Inflammatory macrophage treated with lipopolysaccharide for 4 hours (primary cell): ENCODE measurements at regions not wholly inside any gene's neighbourhood (a gene's known extent, or its start where the extent isn't known, plus 50 kb on each side); places are given as distances from the start of the nearest gene placed in this dataset.
"Not testable (repeated sequence)": the region's sequence is repeated elsewhere in the genome, so short reads cannot be mapped to it uniquely, and the experiment has no call there.

Experiments used
- DNase-seq: peaks from one replicate; pipeline ENCODE4 v3.0.0-alpha.2; 2020

GRCh38 chr2:62654876-62655359 lies 50.6 kb upstream of the EHBP1 start:
- no peak for DNase-seq

- DNase-seq: no peak
These were observed 51.1 kb upstream of the EHBP1 start for GRCh38 chr2:62654423-62654791.

DNA sequence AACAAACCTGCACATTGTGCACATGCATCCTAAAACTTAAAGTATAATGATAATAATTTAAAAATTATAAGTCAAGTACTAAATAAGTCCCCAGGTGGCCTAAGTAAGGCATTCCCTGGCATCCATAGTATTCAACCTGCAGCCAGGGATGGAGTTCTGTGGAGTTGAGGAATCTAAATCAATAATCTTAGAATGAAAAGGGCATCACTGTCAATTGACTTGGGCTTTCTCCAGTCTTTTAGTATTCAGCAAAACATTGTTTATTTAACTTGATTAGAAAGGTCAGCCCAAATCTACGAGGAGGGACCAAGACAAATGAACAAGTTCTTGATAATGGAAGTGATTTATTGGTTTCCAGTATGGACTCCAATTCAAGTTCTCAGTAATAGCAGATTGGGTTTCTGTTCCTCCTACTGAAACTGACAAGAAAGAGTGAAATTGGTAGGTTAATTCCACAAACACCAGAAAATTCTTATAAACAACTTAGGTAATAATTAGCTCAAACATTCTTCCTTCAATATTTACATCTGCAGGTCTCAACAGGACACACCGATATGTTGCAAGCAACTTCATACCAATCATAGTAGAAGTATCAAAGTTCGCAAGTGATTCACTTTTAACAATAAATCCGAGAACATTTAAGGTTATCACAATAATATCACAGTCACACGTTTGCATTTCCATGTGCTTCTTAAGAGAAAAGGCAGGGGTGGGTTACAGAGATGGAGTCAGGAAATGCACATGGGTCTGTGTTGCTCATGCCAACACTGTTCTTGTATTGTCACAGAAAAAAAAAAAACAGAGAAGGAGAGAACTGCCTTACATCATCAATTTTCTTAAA lies 51.7 kb upstream of the EHBP1 start:
- no peak for DNase-seq

DNA sequence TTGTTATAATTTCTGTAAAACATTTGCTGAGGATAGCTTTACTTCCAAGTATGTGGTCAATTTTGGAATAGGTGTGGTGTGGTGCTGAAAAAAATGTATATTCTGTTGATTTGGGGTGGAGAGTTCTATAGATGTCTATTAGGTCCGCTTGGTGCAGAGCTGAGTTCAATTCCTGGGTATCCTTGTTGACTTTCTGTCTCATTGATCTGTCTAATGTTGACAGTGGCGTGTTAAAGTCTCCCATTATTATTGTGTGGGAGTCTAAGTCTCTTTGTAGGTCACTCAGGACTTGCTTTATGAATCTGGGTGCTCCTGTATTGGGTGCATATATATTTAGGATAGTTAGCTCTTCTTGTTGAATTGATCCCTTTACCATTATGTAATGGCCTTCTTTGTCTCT lies 56.4 kb upstream of the EHBP1 start:
- DNase-seq: not testable (repeated sequence)

GRCh38 chr2:62643100-62643471 lies 62.4 kb upstream of the EHBP1 start:
- no peak for DNase-seq

DNA sequence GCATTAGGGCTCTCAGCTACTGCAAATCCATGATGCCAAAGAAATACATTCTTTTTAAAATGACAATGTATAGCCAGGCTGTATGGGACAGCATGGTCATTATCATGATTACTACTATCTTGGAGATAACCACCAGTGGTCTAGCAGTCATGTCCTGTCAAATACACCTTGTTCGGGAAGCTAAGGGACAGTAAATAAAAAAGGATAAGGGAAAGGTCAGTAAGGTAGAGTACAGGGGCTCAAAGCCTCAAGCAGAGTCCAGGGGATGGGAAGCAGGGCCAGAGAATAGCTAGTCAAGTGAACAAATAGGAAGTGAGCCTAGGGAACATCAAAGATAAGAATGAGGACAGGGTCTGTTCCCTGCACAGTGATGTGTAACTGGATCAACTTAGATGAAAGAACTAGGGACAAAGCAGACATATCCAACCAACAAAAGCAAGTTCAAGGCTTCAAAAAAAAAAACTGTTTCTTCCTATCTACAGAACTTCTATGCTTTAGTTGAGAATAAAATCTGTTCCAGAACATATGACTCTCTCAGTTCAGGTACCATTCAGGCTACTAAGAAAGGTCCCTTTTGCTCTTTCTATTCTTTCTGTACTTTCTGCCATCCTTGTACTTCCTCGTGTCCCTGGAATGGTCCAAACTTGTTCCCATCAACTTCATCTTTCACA lies 62.9 kb upstream of the EHBP1 start:
- DNase-seq: no peak

DNA sequence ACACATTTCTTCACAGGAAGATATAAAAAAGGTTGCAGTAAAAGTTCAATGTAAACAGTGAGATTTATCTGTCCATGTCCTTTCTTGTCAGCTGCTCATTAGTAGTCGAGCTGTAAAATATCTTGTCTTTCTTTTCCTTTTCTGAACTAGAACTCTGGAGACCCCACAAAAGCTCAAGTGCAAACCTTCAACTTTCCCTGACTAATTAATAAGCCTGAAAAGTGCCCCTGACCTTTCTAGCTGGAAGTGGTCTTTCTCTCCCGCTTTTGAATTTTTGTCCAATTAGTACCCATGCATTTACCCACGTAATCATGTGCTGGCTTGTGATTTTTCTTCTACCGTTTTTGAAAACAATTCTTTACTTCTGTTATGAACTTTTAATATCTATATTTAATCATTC lies 63.6 kb upstream of the EHBP1 start:
- DNase-seq: no peak

DNA sequence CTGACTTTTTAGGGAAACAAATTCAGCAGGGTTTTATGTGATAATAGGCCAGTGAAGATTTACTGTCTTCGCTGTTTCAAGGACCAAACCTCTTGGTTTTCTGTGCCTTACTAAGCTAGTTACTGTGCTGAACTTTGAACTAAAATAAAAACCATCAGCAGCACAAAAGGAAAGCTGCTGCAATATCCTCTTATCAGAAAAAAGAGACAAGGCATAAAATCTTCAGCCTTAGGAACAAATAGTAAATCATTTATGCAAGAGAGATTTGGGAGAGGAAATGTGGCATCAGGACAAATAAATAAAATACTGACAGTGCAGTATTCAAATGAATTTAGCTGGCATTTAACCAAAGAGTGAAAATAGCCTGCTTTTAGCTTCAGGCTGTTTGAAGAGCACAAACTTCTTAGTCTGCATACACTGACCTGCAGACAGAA lies 64.1 kb upstream of the EHBP1 start:
- DNase-seq: no peak

DNA sequence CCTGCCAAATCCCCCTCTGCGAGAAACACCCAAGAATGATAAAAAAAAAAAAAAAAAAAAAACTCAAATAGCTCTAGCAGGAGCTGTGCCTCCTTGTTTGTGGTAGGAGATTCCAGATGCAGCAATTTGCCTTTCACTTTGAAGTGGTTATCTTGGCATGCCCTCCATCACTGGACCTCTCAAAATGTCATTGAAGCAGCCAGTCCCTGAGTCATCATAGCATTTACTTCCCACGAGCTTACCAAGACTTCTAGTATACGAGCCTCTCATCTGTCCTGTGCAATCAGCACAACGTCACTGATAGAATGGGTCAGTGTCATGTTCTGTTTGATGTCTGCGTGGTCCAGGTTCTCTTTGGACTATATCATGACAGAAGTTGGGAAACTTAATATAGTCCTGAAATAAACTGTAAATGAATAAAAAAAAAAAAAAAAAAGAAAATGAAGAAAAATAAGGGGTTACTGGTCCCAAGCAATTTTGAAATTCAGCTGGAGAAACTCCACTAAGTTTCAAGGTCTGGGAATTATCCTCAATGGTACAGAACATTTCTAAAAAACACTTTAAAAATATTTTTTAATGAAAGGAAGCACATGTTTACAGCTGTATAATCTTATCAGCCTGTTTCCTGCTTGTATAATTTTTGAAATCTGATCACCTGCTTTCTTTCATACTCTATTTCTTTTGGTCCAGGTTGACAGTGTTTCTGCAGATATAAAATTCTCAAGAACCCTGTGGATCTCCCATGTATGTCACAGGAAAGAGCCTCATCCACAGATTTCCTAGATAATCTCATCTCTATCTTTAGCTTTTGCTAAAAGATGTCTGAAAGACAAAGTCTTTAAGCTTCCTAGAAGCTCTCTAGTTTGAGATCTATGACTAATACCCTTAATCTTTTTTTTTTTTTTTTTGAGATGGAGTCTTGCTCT lies 74.1 kb upstream of the EHBP1 start:
- no peak for DNase-seq

DNA sequence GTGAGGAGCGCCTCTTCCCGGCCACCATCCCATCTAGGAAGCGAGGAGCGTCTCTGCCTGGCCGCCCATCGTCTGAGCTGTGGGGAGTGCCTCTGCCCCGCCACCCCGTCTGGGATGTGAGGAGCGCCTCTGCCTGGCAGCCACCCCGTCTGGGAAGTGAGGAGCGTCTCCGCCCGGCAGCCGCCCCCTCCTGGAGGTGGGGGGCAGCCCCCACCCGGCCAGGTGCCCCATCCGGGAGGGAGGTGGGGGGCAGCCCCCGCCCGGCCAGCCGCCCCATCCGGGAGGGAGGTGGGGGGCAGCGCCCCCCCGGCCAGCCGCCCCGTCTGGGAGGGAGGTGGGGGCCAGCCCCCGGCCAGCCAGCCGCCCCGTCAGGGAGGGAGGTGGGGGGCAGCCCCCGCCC lies 75.3 kb upstream of the EHBP1 start:
- DNase-seq: not testable (repeated sequence)

DNA sequence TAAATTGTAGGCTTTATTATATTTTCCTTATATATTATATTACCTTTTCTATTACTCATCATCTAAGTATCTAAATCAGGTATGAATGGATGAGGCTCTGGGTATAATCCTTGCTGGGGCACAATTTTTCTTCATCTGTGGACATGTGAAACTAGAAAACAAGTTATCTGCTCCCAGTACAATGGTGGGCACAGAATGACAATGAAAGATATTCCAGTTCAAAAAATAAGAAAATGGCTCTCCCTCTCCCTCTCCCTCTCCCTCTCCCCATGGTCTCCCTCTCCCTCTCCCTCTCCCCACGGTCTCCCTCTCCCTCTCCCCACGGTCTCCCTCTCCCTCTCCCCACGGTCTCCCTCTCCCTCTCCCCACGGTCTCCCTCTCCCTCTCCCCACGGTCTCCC lies 76.2 kb upstream of the EHBP1 start:
- DNase-seq: not testable (repeated sequence)

- DNase-seq: no peak
These were observed 77.8 kb upstream of the EHBP1 start for GRCh38 chr2:62627667-62628066.

GRCh38 chr2:62624855-62625254 lies 80.7 kb upstream of the EHBP1 start:
- DNase-seq: no peak

GRCh38 chr2:62616486-62616885 lies 89.0 kb upstream of the EHBP1 start:
- not testable (repeated sequence) for DNase-seq

- no peak for DNase-seq
These were observed 93.7 kb upstream of the EHBP1 start for GRCh38 chr2:62611854-62612253.

GRCh38 chr2:62605471-62605870 lies 99.5 kb upstream of the TMEM17 start:
- DNase-seq: not testable (repeated sequence)

GRCh38 chr2:62604336-62604735 lies 98.3 kb upstream of the TMEM17 start:
- DNase-seq: no peak

GRCh38 chr2:62603154-62603712 lies 97.2 kb upstream of the TMEM17 start:
- no peak for DNase-seq

DNA sequence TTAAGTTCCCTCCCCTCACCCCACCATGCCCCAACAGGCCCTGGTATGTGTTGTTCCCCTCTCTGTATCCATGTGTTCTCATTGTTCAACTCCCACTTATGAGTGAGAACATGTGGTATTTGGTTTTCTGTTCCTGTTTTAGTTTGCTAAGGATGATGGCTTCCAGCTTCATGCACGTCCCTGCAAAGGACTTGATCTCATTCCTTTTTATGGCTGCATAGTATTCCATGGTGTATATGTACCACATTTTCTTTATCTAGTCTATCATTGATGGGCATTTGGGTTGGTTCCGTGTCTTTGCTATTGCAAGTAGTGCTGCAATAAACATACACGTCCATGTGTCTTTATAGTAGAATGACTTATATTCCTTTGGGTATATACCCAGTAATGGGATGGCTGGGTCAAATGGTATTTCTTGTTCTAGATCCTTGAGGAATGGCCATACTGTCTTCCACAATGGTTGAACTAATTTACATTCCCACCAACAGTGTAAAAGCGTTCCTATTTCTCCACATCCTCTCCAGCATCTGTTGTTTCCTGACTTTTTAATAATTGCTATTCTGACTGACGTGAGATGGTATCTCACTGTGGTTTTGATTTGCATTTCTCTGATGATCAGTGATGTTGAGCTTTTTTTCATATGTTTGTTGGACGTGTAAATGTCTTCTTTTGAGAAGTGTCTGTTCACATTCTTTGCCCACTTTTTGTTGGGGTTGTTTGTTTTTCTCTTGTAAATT lies 93.8 kb upstream of the TMEM17 start:
- not testable (repeated sequence) for DNase-seq

DNA sequence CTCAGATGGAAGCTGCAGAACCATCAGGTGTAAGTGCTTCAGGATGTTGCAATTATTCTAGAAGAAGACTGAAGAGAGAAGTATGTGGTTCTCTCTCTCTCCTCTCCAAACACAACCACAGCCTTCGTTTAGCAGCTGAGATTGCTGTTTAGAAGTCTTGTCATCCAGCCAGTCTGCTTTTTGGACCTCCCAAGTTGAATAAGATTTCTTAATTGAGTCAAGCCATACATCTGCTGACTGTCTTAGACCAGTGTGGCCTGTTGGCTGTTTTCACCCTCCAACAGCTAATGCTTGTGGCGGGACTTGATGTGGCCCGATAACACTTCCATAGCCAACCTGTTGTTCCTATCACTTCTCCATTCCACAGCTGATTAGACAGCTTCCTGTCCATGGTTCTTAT lies 91.3 kb upstream of the TMEM17 start:
- DNase-seq: no peak

DNA sequence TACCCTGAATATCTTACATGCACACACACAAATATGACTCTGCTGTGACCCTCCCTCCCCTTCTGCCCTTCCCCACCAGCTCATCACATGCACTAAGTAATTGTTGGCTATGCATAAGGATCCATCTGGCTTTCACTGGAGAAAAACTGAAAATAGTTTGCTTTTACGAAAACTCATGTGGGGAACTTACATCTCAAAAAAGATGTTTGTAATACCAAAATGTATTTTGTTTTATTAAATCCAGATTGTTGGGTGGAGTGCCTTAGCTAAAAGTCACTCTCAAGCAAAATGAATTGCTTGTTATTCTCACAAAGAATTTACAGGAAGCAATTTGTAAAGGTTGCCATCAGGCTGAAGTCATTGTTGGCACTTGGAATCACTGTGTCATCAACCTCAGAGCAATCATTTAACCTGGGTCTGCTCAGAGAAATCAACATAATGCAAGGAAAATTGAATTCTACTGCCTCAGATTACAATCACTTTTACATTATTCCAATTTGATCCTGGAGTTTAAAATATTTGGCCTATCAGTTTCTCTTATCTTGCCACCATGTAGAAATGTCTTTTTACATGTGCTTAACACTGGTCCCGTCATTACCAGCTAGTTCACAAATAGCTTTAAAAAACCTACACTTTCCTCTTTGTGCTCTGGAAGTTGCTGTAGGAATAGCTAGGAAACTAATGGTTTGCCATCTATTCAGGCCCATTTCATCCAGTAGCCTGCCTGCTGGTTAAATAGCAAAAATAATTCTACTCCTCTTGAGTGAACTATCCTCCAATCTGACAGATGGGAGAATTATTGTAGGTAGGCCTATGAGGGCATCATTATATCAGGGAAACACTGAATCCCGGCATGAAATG lies 90.3 kb upstream of the TMEM17 start:
- no peak for DNase-seq
